ENCODE measurements at regions not wholly inside any gene's neighbourhood (a gene's known extent, or its start where the extent isn't known, plus 50 kb on each side); places are given as distances from the start of the nearest gene placed in this dataset.

DNA sequence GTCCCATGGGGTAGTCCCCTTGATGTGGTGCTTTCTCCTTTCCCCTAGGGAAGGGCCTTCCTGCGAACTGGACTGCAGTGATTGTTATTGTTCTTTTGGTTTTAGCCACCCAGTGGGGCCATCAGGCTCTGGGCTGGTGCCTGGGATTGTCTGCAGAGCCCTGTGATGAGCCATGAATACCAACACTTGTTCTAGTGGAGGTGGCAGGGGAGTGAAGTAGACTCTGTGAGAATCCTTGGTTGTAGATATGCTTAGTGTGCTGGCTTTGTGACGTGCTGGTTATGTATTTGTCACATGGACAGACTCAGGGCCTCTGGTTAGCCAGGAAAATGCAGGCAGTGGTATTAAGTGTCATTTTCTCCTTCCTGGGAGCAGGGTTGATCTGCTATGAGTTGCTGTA lies 51.8 kb upstream of the NDUFB4 start:
- H3K4me3 ChIP-seq (ENCODE audit: low read depth, low read length): no peak overlapping the region
- TF ChIP-seq, protein P1, sequence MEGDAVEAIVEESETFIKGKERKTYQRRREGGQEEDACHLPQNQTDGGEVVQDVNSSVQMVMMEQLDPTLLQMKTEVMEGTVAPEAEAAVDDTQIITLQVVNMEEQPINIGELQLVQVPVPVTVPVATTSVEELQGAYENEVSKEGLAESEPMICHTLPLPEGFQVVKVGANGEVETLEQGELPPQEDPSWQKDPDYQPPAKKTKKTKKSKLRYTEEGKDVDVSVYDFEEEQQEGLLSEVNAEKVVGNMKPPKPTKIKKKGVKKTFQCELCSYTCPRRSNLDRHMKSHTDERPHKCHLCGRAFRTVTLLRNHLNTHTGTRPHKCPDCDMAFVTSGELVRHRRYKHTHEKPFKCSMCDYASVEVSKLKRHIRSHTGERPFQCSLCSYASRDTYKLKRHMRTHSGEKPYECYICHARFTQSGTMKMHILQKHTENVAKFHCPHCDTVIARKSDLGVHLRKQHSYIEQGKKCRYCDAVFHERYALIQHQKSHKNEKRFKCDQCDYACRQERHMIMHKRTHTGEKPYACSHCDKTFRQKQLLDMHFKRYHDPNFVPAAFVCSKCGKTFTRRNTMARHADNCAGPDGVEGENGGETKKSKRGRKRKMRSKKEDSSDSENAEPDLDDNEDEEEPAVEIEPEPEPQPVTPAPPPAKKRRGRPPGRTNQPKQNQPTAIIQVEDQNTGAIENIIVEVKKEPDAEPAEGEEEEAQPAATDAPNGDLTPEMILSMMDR (IDR thresholded peaks at IDR 0.05; ENCODE audit: control insufficient read depth, extremely low read depth, insufficient read depth): no peak
- DNase-seq (ENCODE audit: low read depth): no peak

DNA sequence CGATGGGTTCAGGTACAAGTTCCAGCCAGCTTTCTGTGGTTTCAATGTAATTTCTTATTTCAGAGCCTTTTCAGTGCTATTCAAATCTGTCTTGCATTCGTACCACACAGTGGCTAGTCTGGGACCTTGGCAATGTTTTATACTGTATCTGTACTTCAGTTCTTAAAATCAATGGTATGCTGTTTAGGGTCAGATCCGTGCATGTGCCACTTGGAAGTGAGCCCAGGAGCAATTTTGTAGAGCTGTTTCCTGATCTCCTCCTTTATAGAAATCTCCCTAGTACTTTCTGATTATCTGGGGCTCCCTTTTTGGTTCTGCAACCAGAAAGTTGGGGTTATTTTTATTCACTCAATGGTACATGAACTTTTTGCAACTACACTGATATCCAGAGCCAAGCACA lies 59.5 kb upstream of the NDUFB4 start:
- TF ChIP-seq, protein P1 (IDR thresholded peaks at IDR 0.05; ENCODE audit: control insufficient read depth, extremely low read depth, insufficient read depth): no peak
- DNase-seq (ENCODE audit: low read depth): no peak
- no peak overlapping the region for H3K4me3 ChIP-seq (ENCODE audit: low read depth, low read length)

DNA sequence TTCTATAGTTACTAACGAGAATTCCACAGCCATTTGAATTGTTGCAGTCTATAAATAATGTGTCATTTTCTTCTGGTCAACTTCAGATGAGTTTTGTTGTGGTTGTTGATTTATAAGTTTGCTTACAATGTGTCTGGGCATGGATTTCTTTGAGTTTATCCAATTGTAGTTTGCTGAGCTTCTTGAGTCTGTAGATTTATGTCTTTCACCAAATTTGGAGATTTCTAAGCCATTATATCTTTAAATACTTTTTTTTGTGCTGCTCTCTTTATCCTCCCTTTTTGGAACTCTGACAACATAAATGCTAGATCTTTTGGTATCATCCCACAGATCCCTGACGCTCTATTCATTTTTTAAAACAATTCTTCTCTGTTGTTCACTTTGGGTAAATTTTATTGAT lies 63.2 kb upstream of the NDUFB4 start:
- DNase-seq (ENCODE audit: low read depth): no peak
- TF ChIP-seq, protein P1 (IDR thresholded peaks at IDR 0.05; ENCODE audit: control insufficient read depth, extremely low read depth, insufficient read depth): no peak
- H3K4me3 ChIP-seq (ENCODE audit: low read depth, low read length): no peak overlapping the region

DNA sequence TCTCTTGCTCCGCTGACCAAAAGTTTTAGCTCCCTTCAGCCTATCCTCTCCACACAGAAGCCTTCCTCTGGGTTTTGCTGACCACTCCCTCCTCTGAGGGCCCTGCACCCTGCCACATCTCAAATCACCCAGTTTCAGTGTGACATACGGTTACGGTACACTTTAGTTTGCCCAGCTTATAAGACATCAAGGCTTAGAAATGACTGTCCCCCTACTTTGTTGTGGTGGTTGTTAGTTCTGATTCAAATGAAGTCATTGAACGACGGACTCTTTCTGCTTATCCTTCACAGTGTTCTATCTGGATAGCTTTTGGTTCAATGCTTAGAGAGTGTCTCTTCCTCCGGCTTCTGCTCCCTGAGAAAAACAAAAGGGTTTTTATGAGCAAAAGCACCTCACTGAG lies 68.0 kb upstream of the NDUFB4 start:
- DNase-seq (ENCODE audit: low read depth): no peak
- H3K4me3 ChIP-seq (ENCODE audit: low read depth, low read length): no peak overlapping the region
- TF ChIP-seq, protein P1 (IDR thresholded peaks at IDR 0.05; ENCODE audit: control insufficient read depth, extremely low read depth, insufficient read depth): no peak

DNA sequence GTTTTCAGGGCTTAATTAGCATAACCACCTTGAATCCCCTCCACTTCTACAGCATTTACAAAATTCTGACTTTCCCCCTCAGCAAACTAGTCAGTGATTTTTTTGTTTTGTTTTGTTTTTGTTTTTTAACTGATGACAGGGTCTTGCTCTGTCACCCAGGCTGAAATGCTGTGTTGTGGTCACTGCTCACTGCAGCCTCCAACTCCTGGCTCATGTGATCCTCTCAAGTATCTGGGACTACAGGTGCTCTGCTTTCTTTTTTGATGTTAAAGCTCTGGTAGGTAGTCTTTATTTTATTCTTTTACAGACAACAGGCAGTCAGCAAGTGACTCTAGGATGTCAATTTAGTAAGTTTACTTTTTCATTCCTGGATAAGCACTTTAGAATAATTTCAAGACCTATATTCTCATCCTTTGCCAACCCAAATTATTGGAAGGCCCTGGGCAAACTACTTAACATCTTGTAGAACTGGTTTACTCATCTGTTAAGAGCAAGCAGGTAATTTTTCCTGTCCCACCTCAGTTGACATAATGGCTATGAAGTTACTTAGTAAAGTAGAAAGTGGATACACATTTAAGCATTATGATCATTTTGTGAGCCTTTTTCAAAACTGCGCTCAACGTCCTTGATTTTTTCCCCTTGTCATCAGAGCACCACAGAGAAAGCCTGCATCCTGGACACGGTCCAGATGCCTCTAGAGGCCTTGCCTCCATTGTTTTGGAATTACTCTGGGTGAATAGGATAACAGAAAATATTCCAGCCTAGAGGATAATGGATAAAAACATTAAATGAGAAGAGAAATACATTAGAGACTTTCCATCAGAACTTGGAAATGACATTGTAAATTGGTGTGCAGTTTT lies 69.9 kb upstream of the NDUFB4 start:
- TF ChIP-seq, protein P1 (IDR thresholded peaks at IDR 0.05; ENCODE audit: control insufficient read depth, extremely low read depth, insufficient read depth): no peak
- no peak overlapping the region for H3K4me3 ChIP-seq (ENCODE audit: low read depth, low read length)
- peak; percentile 54 for DNase-seq (ENCODE audit: low read depth)

DNA sequence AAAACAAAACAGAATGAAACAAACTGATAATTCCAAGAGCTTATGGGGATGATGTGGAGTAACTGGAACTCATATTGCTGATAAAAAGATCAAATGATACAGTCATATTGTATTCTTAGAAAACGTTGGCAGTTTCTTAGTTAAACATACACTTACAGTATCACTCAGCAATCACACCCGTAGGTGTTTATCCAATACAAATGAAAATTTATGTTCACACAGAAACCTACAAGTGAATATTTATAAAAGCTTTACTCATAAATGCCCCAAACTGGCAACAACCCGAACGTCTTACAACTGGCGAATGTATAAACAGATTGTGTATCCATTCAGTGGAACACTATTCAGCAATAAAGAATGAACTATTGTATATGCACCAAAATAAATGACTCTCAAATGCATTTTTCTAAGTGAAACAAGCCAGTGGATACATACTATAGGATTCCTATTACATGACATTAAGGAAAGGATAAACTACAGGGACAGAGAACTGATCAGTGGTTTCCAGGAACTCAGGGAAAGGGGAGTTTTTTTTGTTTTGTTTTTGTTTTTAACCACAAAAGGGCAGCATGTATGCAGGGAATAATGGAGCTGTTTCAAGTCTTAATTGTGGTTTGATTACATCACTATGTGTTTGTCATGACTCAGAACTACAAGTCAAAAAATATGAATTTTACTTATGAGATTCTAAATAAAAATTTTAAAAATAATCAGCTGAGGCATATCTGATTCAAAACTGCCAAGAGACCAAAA lies 71.8 kb upstream of the NDUFB4 start:
- DNase-seq (ENCODE audit: low read depth): no peak

More for the DNA sequence above, 71.8 kb upstream of the NDUFB4 start:
- no peak overlapping the region for H3K4me3 ChIP-seq (ENCODE audit: low read depth, low read length)
- TF ChIP-seq, protein P1 (IDR thresholded peaks at IDR 0.05; ENCODE audit: control insufficient read depth, extremely low read depth, insufficient read depth): no peak

Measured in LNCaP clone FGC (cell line).